HepG2 (cell line): ENCODE measurements at regions not wholly inside any gene's neighbourhood (a gene's known extent, or its start where the extent isn't known, plus 50 kb on each side); places are given as distances from the start of the nearest gene placed in this dataset.

Source experiments
- FOSL2 ChIP-seq: sonication (generic); formaldehyde crosslinking; IDR thresholded peaks from 2 replicates; pipeline ENCODE4 v1.4.0; 2020; ENCODE audit warnings: missing genetic modification reagents
- SP140L ChIP-seq: sonication (generic); formaldehyde crosslinking; IDR thresholded peaks from 2 replicates; pipeline ENCODE4 v1.4.0; 2020; ENCODE audit warnings: missing genetic modification reagents, borderline replicate concordance
- U2AF1 ChIP-seq: fragments of 200-400 bp; formaldehyde crosslinking; optimal IDR thresholded peaks from 2 replicates; pipeline ENCODE3; 2017; ENCODE audit warnings: mild to moderate bottlenecking, low read depth, low read length
- ZNF138 ChIP-seq: sonication (generic); formaldehyde crosslinking; IDR thresholded peaks from 2 replicates; pipeline ENCODE4 v1.5.0; 2020; ENCODE audit warnings: mild to moderate bottlenecking, low read depth, missing genetic modification reagents
- ZNF660 ChIP-seq: sonication (generic); formaldehyde crosslinking; IDR thresholded peaks from 2 replicates; pipeline ENCODE4 v1.5.1; 2020; ENCODE audit warnings: mild to moderate bottlenecking, low read depth, missing genetic modification reagents, borderline replicate concordance
- TF ChIP-seq, protein P1 (sequence below), 2 experiments: IDR thresholded peaks; 2 replicates each; pipeline ENCODE4 v1.6.1; 2011 to 2012; ENCODE audit warnings: low read length in 2 of 2, borderline replicate concordance in 1 of 2, low read depth in 1 of 2, mild to moderate bottlenecking in 1 of 2, moderate library complexity in 1 of 2

DNA sequence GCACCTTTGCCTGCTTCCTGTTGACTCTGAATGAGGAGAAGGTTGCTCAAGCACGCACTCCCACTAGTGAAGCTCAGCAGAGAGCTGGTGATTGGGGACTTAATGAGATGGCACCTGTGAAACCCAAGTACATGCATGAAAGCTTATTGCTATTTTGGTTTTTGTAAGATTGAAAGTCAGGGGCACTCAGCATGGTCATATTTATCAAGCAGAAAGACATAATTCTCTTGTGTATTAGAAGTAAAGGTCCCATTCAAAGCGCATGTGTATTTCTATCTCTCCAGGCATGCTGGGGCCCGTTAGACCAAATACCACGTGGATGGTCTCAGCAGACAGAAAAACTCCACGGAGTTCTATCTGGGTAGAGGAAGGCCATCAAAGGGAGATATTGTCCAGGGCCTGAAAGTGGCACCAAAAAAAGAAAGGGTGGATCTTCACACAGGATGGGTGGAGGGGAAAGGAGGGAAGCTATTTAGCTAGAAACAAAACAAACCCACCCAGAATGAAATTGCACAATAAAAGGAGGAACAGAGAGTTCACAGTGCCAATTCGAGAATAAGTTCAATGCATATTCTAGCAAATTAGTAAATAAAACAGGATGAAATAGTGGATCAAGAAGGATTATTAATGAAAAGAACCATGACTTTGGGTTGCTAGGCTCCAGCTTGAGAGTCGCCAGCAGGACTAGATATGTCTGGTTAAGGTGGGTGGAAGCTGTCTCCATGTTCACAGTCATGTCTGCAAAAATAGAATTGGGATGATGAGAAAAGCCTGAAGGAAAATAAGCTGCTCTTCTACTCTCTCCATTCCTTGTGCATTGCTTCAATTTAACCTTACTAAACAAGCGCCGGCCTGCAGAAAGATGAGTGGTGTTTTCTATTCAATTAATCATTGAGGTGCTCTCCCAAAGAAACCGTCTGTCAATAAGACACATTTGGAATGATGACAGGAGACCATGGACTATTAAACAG is 224.9 kb upstream of the DTNBP1 start:
- TF ChIP-seq FOSL2 (CRISPR knock-in tag) (no peak), U2AF1 (no peak), ZNF660 (CRISPR knock-in tag) (no peak), ZNF138 (CRISPR knock-in tag) (no peak), SP140L (CRISPR knock-in tag) (no peak)
- TF ChIP-seq, protein P1, sequence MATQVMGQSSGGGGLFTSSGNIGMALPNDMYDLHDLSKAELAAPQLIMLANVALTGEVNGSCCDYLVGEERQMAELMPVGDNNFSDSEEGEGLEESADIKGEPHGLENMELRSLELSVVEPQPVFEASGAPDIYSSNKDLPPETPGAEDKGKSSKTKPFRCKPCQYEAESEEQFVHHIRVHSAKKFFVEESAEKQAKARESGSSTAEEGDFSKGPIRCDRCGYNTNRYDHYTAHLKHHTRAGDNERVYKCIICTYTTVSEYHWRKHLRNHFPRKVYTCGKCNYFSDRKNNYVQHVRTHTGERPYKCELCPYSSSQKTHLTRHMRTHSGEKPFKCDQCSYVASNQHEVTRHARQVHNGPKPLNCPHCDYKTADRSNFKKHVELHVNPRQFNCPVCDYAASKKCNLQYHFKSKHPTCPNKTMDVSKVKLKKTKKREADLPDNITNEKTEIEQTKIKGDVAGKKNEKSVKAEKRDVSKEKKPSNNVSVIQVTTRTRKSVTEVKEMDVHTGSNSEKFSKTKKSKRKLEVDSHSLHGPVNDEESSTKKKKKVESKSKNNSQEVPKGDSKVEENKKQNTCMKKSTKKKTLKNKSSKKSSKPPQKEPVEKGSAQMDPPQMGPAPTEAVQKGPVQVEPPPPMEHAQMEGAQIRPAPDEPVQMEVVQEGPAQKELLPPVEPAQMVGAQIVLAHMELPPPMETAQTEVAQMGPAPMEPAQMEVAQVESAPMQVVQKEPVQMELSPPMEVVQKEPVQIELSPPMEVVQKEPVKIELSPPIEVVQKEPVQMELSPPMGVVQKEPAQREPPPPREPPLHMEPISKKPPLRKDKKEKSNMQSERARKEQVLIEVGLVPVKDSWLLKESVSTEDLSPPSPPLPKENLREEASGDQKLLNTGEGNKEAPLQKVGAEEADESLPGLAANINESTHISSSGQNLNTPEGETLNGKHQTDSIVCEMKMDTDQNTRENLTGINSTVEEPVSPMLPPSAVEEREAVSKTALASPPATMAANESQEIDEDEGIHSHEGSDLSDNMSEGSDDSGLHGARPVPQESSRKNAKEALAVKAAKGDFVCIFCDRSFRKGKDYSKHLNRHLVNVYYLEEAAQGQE (IDR thresholded peaks at IDR 0.05; ENCODE audit: borderline replicate concordance in 1 of 2, low read depth in 1 of 2, low read length in 2 of 2), result no peak
